ENCODE measurements at regions not wholly inside any gene's neighbourhood (a gene's known extent, or its start where the extent isn't known, plus 50 kb on each side); places are given as distances from the start of the nearest gene placed in this dataset.

DNA sequence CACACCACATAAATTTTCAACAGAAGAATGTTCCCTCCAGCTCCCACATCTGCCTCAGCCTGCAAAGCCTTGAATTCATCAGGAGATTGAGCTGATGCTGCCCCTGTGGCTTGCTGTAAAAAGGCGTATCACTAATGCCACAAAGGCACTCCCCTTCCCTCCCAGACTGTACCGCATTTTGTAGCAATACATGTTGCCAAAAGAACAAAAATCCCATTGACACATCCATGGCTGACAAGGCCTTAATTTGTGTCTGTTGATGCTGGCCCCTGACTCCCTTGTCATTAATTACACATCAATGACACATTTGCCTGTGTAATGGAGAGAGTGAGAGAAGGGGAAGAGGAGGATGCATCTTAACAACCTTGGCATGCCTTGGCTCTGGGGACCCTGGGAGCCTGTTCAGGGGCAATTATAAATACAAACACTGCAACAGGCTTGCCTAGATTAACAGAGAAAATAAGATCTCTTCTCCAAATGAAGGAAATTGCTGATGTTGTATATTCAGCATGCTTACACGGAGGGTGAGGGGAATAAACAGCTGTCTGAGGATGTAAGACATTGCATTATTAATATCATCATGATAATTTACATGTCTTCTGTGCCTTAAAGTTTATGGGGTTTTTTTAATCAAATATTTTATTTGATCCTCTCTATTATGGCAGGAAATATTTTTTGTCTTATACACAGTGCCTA lies 264.0 kb downstream of the SUCLG1 start:
- no peak for TF ChIP-seq POLR2A (IDR thresholded peaks at IDR 0.05; ENCODE audit: low read length)
- TF ChIP-seq GATA1 (IDR thresholded peaks at IDR 0.05; ENCODE audit: low read depth, low read length) = no peak
